ENCODE measurements at regions not wholly inside any gene's neighbourhood (a gene's known extent, or its start where the extent isn't known, plus 50 kb on each side); places are given as distances from the start of the nearest gene placed in this dataset.

GRCh38 chr15:25509703-25510102, 70.9 kb upstream of the UBE3A start:
- DNase-seq (ENCODE audit: low read depth, low spot score) = no peak

- DNase-seq (ENCODE audit: low read depth, low spot score) = peak; percentile 76
Measured at GRCh38 chr15:25508369-25509002, 69.7 kb upstream of the UBE3A start.

GRCh38 chr15:25504307-25504706, 65.5 kb upstream of the UBE3A start:
- DNase-seq (ENCODE audit: low read depth, low spot score) = peak; percentile 63

GRCh38 chr15:25501828-25502446, 63.1 kb upstream of the UBE3A start:
- peak; percentile 71 for DNase-seq (ENCODE audit: low read depth, low spot score)

DNA sequence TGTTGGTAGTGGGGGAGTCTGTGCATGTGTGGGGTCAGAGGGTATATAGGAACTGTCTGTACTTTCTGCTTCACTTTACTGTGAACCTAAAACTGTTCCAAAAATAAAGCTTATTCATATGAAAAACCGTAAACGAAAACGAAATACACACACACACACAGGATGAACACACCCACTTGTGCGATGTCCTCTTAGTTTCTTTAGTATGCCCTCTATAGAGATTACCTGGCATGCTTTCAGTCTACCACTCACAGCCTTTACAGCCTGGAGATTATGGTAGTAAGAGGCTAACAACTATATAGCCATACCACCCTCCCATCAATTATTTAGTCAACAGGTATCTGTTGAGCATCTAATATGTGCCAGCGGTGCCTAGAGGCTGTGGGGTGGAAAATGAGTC, 60.0 kb upstream of the UBE3A start:
- no peak for DNase-seq (ENCODE audit: low read depth, low spot score)

DNA sequence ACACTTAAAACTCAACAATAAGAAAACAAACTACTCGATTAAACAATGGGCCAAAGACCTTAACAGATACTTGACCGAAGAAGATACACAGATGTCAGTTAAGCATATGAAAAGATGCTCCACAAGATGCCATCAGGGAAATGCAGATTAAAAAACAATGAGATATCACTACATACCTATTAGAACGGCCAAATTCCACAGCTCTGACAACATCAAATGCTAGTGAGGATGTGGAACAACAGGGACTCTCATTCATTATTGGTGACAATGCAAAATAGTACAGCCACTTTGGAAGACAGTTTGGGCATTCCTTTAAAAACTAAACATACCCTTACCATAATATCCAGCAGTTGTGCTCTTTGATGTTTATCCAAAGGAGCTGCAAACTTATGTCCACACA, 59.1 kb upstream of the UBE3A start:
- no peak for DNase-seq (ENCODE audit: low read depth, low spot score)

DNA sequence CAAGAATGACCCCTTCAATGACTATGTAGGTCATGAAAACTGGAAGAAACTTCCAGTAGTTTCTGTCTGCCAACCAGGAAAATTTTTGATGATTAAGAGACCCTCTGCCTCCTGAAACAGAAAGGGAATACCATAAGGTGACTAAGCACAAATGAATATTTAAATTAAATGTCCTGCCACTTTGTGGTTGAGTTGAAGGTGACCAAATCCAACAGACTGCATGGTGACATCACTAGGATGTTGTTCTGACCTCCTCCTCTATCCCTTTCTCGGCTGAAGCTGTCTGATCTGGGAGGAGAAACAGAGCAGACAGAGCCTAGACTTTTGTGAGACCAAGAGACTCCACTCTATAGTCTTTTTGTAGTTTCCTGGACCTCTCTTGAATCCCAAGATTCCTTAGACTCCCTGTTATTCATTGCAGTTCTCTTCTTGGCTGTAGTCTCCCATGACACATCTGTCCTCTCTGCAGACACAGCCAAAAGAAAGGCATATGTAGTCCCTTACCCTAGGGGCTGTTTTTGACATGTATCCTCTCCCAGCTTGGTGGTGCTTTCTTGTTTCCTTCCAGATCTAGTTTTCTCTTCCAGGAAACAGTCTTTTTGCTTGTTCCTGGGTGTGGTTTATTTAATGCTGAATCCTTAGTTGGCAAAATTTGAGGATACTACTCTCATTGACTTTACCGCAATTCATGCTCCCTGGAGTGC, 55.2 kb upstream of the UBE3A start:
- no peak for DNase-seq (ENCODE audit: low read depth, low spot score)

DNA sequence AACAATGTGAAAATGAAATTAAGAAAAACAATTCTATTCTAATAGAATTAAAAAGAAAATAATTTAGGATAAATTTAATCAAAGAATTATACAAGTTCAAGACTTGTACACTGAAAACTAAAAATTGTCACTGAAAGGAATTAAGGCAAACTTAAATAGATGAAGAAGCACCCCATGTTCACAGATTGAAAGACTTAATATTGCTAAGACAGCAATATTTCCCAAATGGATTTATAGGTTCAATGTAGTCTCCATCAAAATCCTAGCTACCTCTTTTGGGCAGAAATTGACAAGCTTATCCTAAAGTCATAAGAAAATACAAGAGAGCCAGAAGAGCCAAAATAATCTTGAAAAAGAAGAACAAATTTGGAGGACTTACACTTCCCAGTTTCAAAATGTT, 53.5 kb upstream of the UBE3A start:
- DNase-seq (ENCODE audit: low read depth, low spot score) = no peak

All from astrocyte of the hippocampus (primary cell).